Fibroblast of skin of left biceps (primary cell): ENCODE measurements at regions not wholly inside any gene's neighbourhood (a gene's known extent, or its start where the extent isn't known, plus 50 kb on each side); places are given as distances from the start of the nearest gene placed in this dataset.

Source experiments
- DNase-seq, 2 experiments: peaks; one replicate each; pipeline ENCODE4 v3.0.0-alpha.2; 2013; ENCODE audit warnings: low read depth in 2 of 2

- DNase-seq = peak; percentile 43 to 45
Measured at GRCh38 chr5:123881759-123882244, 369.8 kb downstream of the CSNK1G3 start.

GRCh38 chr5:123880875-123881274 lies 368.9 kb downstream of the CSNK1G3 start:
- no peak for DNase-seq

GRCh38 chr5:123879071-123879470 lies 367.1 kb downstream of the CSNK1G3 start:
- DNase-seq = no peak

GRCh38 chr5:123876276-123876790 lies 364.4 kb downstream of the CSNK1G3 start:
- DNase-seq = no peak

- DNase-seq = no peak
Measured at GRCh38 chr5:123875561-123876275, 363.7 kb downstream of the CSNK1G3 start.

- no peak for DNase-seq
Measured at GRCh38 chr5:123874600-123875201, 362.7 kb downstream of the CSNK1G3 start.

GRCh38 chr5:123873846-123874245 lies 361.9 kb downstream of the CSNK1G3 start:
- no peak for DNase-seq

GRCh38 chr5:123871373-123871772 lies 359.4 kb downstream of the CSNK1G3 start:
- no peak for DNase-seq

DNA sequence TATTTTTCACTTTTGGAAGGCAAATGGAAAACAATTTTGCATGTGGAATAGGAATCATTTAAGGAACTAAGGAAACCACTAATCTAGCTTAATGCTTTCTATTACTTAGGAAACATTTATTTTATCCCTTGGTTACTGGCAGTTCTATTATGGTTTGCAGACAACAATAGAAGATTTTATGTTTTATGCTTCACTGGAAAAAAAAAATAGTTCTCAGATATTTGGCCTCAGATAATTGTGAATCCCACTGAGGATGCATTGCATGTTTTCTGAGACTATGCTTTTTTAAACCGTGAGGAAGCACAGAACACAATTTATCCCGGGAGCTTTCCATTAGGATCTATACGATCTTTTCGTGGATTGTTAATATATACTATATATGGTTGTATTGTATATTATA lies 356.9 kb downstream of the CSNK1G3 start:
- DNase-seq = no peak

- no peak for DNase-seq
Measured at GRCh38 chr5:123868267-123868666, 356.3 kb downstream of the CSNK1G3 start.

DNA sequence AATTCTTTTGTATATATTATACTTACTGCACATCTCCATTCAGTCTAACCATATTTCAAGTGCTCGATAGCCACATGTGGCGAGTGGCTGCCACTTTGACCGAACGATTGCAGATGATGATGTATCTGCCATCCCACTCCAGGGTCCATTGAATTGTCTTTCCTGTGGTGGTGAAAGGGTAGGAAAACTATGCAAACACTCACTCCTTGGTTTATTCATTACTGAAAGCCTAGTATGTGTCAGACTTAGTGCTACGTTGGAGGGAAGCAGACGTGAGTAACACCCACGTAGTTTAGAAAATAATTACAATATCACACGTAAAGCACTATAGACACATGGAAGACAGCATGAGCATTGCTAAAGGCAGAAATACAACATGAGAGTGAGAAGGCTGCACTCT lies 353.7 kb downstream of the CSNK1G3 start:
- DNase-seq = no peak

DNA sequence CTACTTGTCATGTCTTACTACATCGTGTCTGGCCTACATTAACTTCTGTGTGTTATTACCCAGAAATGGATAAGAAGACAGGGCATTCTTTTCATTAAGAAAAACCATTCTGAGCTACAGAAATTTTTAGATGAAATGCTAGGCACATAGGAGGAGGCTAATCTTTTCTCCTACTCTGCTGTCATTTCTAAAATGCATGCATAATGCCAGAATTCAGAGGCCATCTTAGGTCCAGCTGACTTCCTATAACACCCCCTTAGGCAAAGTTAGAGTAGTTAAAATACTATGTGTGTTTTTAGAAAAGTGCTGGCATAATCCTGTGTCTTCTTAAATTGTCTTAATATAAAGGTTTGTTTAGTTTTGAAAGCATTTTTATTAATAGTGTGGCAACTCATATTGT lies 352.6 kb downstream of the CSNK1G3 start:
- DNase-seq = no peak

DNA sequence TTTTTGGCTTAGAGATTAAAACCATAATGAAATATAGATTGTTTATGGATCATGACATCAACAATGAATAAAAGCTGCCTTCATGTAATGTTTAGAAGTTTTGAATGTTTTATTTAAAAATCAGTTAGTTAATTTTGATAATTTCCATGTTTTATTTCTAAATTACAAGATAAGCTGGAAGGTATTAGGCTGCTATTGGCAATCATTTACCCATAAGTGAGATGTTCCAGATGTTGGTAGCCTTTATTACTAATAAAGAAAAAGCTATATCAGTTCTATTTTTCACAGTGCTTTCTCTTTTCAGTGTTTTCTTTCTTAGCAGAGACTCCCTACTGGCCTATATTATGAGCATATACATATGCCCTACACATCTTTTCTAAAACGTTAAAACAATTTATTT lies 347.0 kb downstream of the CSNK1G3 start:
- DNase-seq = no peak

DNA sequence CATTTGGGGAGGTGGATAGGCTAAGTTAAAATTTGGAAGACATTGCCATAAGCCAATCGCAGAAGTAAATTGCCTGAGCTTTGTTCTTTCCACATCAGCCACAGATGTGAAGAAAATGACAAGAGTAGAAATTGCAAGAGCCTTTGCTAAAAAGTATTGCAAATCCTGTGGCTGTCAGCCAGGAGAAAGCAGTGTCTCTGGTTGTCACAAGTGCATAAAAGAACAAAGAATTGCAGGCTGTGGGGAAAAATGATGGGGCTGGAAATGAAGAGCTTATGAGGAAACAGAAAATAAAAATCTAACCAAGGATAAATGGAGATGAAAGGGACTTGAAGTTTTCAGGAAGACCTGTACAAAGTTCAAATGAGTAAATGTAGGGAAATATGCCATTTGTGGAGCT lies 344.8 kb downstream of the CSNK1G3 start:
- no peak for DNase-seq

GRCh38 chr5:123855609-123856008 lies 343.6 kb downstream of the CSNK1G3 start:
- no peak for DNase-seq

GRCh38 chr5:123845356-123846100 lies 333.6 kb downstream of the CSNK1G3 start:
- DNase-seq = no peak

DNA sequence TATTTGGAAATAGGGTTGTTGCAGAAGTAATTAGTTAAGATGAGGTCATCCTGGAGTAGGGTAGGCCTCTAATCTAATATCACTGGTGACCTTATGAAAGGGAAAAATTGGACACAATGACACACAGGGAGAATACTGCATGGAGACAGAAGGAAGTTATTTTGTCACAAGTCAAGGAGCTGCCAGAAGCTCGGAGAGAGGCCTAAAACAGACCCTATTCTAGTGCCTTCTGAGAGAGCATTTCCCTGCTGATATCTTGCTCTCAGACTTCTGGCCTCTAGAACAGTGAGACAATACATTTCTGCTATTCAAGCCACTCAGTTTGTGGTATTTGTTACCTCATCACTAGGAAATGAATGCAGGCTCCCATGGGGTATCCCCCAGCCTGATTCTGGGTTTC lies 332.9 kb downstream of the CSNK1G3 start:
- peak; percentile 23 to 34 for DNase-seq

DNA sequence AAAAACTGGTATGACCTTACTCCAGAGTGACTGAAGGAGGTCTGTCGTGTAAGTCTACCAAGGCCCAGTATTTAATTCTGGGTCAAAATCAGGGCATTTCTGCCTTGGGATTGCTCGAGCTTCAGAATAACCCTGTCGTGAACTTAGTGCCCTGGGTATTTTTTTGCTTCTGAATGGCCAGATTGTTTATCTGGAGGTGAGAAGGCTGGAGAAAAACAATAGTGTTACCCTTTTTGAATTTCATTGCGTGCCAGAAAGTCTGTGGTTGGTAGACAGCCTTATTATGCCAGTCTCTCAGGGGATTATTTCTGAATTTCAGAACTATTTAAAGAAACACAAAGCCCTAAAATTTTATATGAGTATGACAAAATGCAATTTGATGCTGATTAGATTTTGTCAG lies 323.4 kb downstream of the CSNK1G3 start:
- DNase-seq = no peak

- no peak for DNase-seq
Measured at GRCh38 chr5:123830575-123830974, 318.6 kb downstream of the CSNK1G3 start.

- no peak for DNase-seq
Measured at GRCh38 chr5:123827811-123828210, 315.8 kb downstream of the CSNK1G3 start.

DNA sequence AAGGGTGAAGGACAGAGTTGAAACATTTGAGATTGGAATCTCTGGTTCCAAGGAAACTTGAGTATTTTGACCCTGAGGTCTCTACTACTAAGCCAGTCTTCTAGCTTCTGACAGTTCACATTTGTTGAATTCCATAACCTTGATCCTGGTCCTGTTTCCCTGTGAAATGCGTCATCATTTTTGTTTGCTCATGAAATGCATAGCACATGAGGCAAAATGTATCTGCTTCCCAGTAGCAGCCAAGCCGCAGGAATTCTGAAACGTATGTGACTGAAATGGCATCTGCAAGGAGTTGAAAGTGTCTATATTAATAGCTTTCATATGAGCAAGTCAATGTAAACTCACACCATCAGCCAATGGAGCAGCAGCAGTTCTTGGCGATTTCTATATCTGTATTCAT lies 307.9 kb downstream of the CSNK1G3 start:
- peak; percentile 99 for DNase-seq

DNA sequence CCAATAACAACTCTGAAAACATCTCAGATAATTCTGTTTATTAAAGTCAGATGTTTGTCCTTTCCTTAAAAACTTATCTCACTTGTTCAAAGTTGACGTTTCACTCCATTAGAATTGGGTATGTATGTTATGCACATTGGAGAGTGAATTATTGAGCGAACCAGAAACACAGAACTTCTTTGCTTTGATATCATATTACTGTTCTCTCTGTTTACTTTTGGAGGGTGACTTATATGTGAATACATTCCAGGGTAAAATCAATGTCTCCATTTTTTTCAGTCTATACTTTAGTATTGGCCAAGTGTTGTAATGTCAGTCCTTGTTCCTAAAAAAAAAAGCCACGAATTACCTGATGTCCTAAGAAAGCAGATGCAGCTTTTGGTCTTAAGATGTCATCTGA lies 307.4 kb downstream of the CSNK1G3 start:
- DNase-seq = peak; percentile 47 to 59

GRCh38 chr5:123817267-123817666 lies 305.3 kb downstream of the CSNK1G3 start:
- no peak for DNase-seq
